Spleen (tissue), 7 donors: ENCODE measurements at regions not wholly inside any gene's neighbourhood (a gene's known extent, or its start where the extent isn't known, plus 50 kb on each side); places are given as distances from the start of the nearest gene placed in this dataset.

Experiments
- POLR2A ChIP-seq, 3 donors: fragments of 450-650 bp; IDR thresholded peaks; one replicate each; pipeline ENCODE4 v1.5.1; 2017; ENCODE audit warnings: antibody characterized with exemption in 3 of 3, mild to moderate bottlenecking in 1 of 3
- TF ChIP-seq, protein P1 (sequence below), 11 experiments: fragments of 200-600 bp in 7 of 11; fragments of 450-650 bp in 4 of 11; sonication (generic) in 4 of 11; IDR thresholded peaks in 8 of 11; conservative IDR thresholded peaks in 3 of 11; 1 replicate in 7 of 11; 2 replicates in 4 of 11; pipeline versions ENCODE4 v1.4.0 to v1.8.0; 2016 to 2021; ENCODE audit warnings: antibody characterized with exemption in 11 of 11, inconsistent platforms in 4 of 11, mild to moderate bottlenecking in 1 of 11
- donor health status: DM: no; HTN: no; CAD: no; lungs with moderate emphysema.
- donor health status: DM: no; HTN: no; CAD: no.
- donor health status: DM: no; HTN: no; CAD: no.

DNA sequence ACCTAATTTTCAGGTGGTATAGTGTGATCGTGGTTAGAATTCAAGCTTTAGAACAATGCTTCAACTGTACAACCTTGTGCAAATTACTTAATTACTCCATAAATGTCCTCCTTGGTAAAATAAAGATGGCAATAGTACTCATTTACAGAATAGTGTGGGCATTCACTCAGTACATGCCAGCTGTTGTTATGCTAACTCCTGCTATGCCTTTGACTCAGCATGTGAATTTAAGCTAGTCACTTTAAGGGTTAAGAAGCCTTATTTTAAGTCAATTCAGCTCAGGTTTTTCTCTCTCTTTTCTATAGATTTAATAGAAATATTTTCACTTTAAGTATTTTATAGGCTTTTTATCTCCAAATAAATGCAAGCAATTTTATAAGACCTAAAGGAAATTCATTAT lies 335.6 kb upstream of the ITGA1 start:
- no peak for TF ChIP-seq POLR2A (IDR thresholded peaks at IDR 0.05)
- TF ChIP-seq, protein P1, sequence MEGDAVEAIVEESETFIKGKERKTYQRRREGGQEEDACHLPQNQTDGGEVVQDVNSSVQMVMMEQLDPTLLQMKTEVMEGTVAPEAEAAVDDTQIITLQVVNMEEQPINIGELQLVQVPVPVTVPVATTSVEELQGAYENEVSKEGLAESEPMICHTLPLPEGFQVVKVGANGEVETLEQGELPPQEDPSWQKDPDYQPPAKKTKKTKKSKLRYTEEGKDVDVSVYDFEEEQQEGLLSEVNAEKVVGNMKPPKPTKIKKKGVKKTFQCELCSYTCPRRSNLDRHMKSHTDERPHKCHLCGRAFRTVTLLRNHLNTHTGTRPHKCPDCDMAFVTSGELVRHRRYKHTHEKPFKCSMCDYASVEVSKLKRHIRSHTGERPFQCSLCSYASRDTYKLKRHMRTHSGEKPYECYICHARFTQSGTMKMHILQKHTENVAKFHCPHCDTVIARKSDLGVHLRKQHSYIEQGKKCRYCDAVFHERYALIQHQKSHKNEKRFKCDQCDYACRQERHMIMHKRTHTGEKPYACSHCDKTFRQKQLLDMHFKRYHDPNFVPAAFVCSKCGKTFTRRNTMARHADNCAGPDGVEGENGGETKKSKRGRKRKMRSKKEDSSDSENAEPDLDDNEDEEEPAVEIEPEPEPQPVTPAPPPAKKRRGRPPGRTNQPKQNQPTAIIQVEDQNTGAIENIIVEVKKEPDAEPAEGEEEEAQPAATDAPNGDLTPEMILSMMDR (IDR thresholded peaks at IDR 0.05 in 8 of 11, conservative IDR thresholded peaks at IDR 0.05 in 3 of 11), result no peak
